A549 (cell line): ENCODE measurements at regions not wholly inside any gene's neighbourhood (a gene's known extent, or its start where the extent isn't known, plus 50 kb on each side); places are given as distances from the start of the nearest gene placed in this dataset.

ENCODE experiments used
- ATAC-seq, 2 experiments: fragments of 200-7000 bp in 1 of 2; fragments of >200 bp in 1 of 2; cut with Nextera tagmentation in 1 of 2; cut with Tn5 transposase in 1 of 2; 3 replicates each; pipeline versions ENCODE4 v1.8.0 to v1.9.1; 2018 to 2020; ENCODE audit warnings: mild to moderate bottlenecking in 1 of 2, moderate library complexity in 1 of 2
- CTCF ChIA-PET: fragments of 300-600 bp; sonication (Branson Sonifier 250); formaldehyde crosslinking; extraction: SDS; loops from one replicate; lab custom pipeline; 2021; ENCODE audit warnings: antibody characterized with exemption, inconsistent platforms; lab: Yijun Ruan, JAX
- POLR2A ChIA-PET: fragments of 350-600 bp; formaldehyde crosslinking; extraction: SDS; loops from one replicate; lab custom pipeline; 2021; ENCODE audit warnings: antibody characterized with exemption, inconsistent platforms; lab: Yijun Ruan, JAX
- DNase-seq, 2 experiments: peaks; one replicate each; pipeline versions ENCODE4 v3.0.0 to v3.0.0-alpha.2; 2011 to 2016; ENCODE audit warnings: low read depth in 1 of 2, low spot score in 1 of 2
- FAIRE-seq: peaks from 2 replicates; lab custom pipeline; 2011; peaks lifted over from hg19 to GRCh38; lab: Jason Lieb, UNC
- H3K27ac ChIP-seq, 2 experiments: fragments of >200 bp; sonication (Bioruptor Twin); formaldehyde crosslinking; 3 replicates each; pipeline ENCODE4 v1.5.1; 2016 to 2017
- H3K4me1 ChIP-seq: fragments of >200 bp; sonication (Bioruptor Twin); formaldehyde crosslinking; 3 replicates; pipeline ENCODE4 v1.6.1; 2016
- H3K4me2 ChIP-seq: fragments of >200 bp; sonication (Bioruptor Twin); formaldehyde crosslinking; 3 replicates; pipeline ENCODE4 v1.6.1; 2016
- H3K4me3 ChIP-seq: fragments of >200 bp; sonication (Bioruptor Twin); formaldehyde crosslinking; 3 replicates; pipeline ENCODE4 v1.5.1; 2016
- H3K9me3 ChIP-seq: fragments of >200 bp; sonication (Bioruptor Twin); formaldehyde crosslinking; 3 replicates; pipeline ENCODE4 v1.6.1; 2016
- BHLHE40 ChIP-seq: IDR thresholded peaks from 2 replicates; pipeline ENCODE4 v1.6.1; 2012; ENCODE audit warnings: low read depth, low read length, inconsistent platforms
- CEBPB ChIP-seq, 2 experiments: fragments of >200 bp in 1 of 2; sonication (Bioruptor Twin) in 1 of 2; formaldehyde crosslinking in 1 of 2; IDR thresholded peaks; 2 replicates each; pipeline ENCODE4 v1.6.1; 2012 to 2016
- CHD4 ChIP-seq: fragments of 200-600 bp; sonication (generic); IDR thresholded peaks from 2 replicates; pipeline ENCODE4 v1.6.1; 2016; ENCODE audit warnings: antibody characterized with exemption, mild to moderate bottlenecking, borderline replicate concordance
- EHMT2 ChIP-seq: fragments of 200-600 bp; sonication (generic); IDR thresholded peaks from 2 replicates; pipeline ENCODE4 v1.6.1; 2016; ENCODE audit warnings: antibody characterized with exemption, low read depth, mild to moderate bottlenecking, moderate library complexity
- FOSL2 ChIP-seq, 2 experiments: fragments of 450-650 bp in 1 of 2; fragments of >200 bp in 1 of 2; sonication (Bioruptor Twin) in 1 of 2; formaldehyde crosslinking; IDR thresholded peaks; 2 replicates each; pipeline versions ENCODE4 v1.5.0 to v1.6.1; 2016 to 2020; ENCODE audit warnings: mild to moderate bottlenecking in 1 of 2, moderate library complexity in 1 of 2
- GATA3 ChIP-seq: IDR thresholded peaks from 2 replicates; pipeline ENCODE4 v1.6.1; 2012; ENCODE audit warnings: borderline replicate concordance
- HDAC2 ChIP-seq: fragments of 200-600 bp; sonication (generic); IDR thresholded peaks from 2 replicates; pipeline ENCODE4 v1.6.1; 2016
- JUN ChIP-seq, 2 experiments: fragments of >200 bp; sonication (Bioruptor Twin); formaldehyde crosslinking; IDR thresholded peaks; 2 replicates in 1 of 2; 3 replicates in 1 of 2; pipeline ENCODE4 v1.6.1; 2016 to 2017
- NFE2L2 ChIP-seq: fragments of 150-350 bp; conservative IDR thresholded peaks from 2 replicates; pipeline ENCODE4 v1.6.1; 2014; ENCODE audit warnings: low read length
- PHF8 ChIP-seq: fragments of 200-600 bp; sonication (generic); IDR thresholded peaks from 2 replicates; pipeline ENCODE4 v1.6.1; 2016; ENCODE audit warnings: low read depth, mild to moderate bottlenecking, antibody characterized with exemption, moderate library complexity, borderline replicate concordance
- RARB ChIP-seq: fragments of 250-450 bp; sonication (Bioruptor Pico); IDR thresholded peaks from 2 replicates; pipeline ENCODE4 v1.8.0; 2021; ENCODE audit warnings: mild to moderate bottlenecking, moderate library complexity
- SREBF2 ChIP-seq: fragments of 450-650 bp; IDR thresholded peaks from 2 replicates; pipeline ENCODE4 v1.6.1; 2014; ENCODE audit warnings: mild to moderate bottlenecking, moderate library complexity
- TFCP2L1 ChIP-seq: fragments of 250-450 bp; sonication (Bioruptor Pico); IDR thresholded peaks from 2 replicates; pipeline ENCODE4 v1.5.0; 2021; ENCODE audit warnings: mild to moderate bottlenecking
- TP53 ChIP-seq: fragments of 250-450 bp; sonication (Bioruptor Pico); IDR thresholded peaks from 2 replicates; pipeline ENCODE4 v1.5.0; 2021; ENCODE audit warnings: mild to moderate bottlenecking, moderate library complexity
- WGBS: methylation state at CpG from one replicate; pipeline ENCODE4 v1.1.6; 2017; ENCODE audit errors: missing lambda C conversion rate; 5-methylcytosine and 5-hydroxymethylcytosine counted together
- TF ChIP-seq, protein P1 (sequence below): fragments of 450-650 bp; IDR thresholded peaks from 2 replicates; pipeline ENCODE4 v1.6.1; 2014; ENCODE audit warnings: antibody characterized with exemption
- TF ChIP-seq, protein P2 (sequence below): fragments of 200-600 bp; sonication (generic); IDR thresholded peaks from 2 replicates; pipeline ENCODE4 v1.6.1; 2016; ENCODE audit warnings: antibody characterized with exemption, mild to moderate bottlenecking, moderate library complexity
- TF ChIP-seq, protein P3 (sequence below): IDR thresholded peaks from 2 replicates; pipeline ENCODE4 v1.6.1; 2012

DNA sequence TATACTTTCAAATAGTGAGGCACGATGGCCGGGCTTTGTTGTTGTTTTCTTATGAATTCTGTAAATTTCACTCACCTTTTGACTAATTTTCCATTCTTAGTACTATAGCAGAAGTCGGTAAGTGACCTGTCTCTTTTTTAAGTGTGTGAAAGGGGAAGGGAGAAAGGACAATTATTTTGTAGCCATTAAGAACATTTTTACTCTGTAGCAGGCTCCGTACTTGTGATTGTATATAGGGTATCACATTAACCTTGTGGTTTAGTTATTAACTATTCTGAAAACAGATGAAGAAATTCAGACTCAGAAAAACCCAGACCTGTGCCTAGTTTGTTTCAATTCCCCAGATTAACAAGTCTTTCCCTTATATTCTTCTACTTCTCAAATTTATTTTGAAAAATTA, 78.7 kb downstream of the CASP12 start:
- DNase-seq = no peak
- Histone ChIP-seq H3K9me3 (no peaks in the 10 kb centered on the region), H3K4me1 (no peaks in the 10 kb centered on the region), H3K27ac (no peak overlapping the region), H3K4me2 (no peak overlapping the region), H3K4me3 (no peak overlapping the region)
- WGBS = 20% methylated on average over 4 of the region's 4 CpGs
- ATAC-seq = no peak
- no peak for FAIRE-seq
- TF ChIP-seq JUN (IDR thresholded peaks at IDR 0.05) = no peak
- ChIA-PET POLR2A (no interaction called here), CTCF (no interaction called here)

DNA sequence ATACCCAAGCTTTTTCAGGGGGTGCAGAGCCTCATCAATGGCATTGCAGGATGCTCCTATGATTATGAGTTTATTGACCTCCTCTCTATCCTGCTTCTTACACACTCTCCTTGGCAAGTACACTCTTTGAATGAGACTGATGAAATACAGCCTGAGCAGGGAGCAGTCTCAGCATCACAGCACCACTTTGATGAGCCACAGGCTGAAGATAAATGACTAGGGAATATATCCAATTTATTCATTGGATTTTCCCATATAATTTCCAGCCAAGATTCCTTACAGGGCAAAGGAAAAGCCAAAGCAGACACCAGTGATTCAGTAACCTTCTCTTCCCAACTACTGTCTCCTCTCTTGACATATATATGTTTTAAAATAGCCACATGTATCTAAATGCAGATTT, 79.2 kb downstream of the CASP12 start:
- no peak overlapping the region for H3K4me2 ChIP-seq
- H3K4me3 ChIP-seq = no peak overlapping the region
- TF ChIP-seq TFCP2L1 (CRISPR knock-in tag) = no peak
- TF ChIP-seq CEBPB (IDR thresholded peaks at IDR 0.05) = no peak
- TF ChIP-seq, protein P1, sequence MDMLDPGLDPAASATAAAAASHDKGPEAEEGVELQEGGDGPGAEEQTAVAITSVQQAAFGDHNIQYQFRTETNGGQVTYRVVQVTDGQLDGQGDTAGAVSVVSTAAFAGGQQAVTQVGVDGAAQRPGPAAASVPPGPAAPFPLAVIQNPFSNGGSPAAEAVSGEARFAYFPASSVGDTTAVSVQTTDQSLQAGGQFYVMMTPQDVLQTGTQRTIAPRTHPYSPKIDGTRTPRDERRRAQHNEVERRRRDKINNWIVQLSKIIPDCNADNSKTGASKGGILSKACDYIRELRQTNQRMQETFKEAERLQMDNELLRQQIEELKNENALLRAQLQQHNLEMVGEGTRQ = no peak
- no peaks in the 10 kb centered on the region for H3K4me1 ChIP-seq
- ATAC-seq (no peak), DNase-seq (no peak), FAIRE-seq (no peak)
- no peaks in the 10 kb centered on the region for H3K9me3 ChIP-seq
- H3K27ac ChIP-seq = no peak overlapping the region
- CTCF ChIA-PET = interaction anchor here (0.6 kb wide), 1 partner anchor 480 kb away, joined by 3 read pairs; no protein-coding TSS in a partner anchor
- POLR2A ChIA-PET = no interaction called here

DNA sequence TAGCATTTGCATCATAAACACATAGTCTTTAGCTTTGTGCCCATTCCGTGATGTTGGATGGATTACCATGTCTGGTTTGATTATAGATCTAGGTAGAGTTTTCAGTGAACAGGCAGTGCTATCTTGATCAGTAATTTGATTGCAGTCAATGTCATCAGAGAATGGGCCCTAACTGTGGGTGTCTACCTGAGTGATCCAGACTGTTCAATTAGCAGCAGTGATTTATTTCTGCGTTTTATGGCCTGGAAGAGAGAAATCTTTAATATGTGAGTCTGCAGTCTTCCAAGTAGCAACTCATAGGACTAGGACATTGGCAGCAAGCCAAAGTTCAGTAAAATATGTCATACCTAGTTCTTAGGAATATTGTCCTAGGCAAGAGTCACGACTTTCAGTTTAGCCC, 80.3 kb downstream of the CASP12 start:
- Histone ChIP-seq H3K4me1 (no peaks in the 10 kb centered on the region), H3K4me3 (no peak overlapping the region), H3K9me3 (no peaks in the 10 kb centered on the region), H3K27ac (no peak overlapping the region), H3K4me2 (no peak overlapping the region)
- FAIRE-seq (no peak), ATAC-seq (no peak), DNase-seq (no peak)
- no peak for TF ChIP-seq NFE2L2
- TF ChIP-seq, protein P1 = no peak
- no peak for TF ChIP-seq TP53 (CRISPR knock-in tag)
- no peak for TF ChIP-seq TFCP2L1 (CRISPR knock-in tag)
- TF ChIP-seq, protein P2, sequence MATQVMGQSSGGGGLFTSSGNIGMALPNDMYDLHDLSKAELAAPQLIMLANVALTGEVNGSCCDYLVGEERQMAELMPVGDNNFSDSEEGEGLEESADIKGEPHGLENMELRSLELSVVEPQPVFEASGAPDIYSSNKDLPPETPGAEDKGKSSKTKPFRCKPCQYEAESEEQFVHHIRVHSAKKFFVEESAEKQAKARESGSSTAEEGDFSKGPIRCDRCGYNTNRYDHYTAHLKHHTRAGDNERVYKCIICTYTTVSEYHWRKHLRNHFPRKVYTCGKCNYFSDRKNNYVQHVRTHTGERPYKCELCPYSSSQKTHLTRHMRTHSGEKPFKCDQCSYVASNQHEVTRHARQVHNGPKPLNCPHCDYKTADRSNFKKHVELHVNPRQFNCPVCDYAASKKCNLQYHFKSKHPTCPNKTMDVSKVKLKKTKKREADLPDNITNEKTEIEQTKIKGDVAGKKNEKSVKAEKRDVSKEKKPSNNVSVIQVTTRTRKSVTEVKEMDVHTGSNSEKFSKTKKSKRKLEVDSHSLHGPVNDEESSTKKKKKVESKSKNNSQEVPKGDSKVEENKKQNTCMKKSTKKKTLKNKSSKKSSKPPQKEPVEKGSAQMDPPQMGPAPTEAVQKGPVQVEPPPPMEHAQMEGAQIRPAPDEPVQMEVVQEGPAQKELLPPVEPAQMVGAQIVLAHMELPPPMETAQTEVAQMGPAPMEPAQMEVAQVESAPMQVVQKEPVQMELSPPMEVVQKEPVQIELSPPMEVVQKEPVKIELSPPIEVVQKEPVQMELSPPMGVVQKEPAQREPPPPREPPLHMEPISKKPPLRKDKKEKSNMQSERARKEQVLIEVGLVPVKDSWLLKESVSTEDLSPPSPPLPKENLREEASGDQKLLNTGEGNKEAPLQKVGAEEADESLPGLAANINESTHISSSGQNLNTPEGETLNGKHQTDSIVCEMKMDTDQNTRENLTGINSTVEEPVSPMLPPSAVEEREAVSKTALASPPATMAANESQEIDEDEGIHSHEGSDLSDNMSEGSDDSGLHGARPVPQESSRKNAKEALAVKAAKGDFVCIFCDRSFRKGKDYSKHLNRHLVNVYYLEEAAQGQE = no peak
- no peak for TF ChIP-seq CEBPB (IDR thresholded peaks at IDR 0.05)
- no peak for TF ChIP-seq EHMT2
- TF ChIP-seq BHLHE40 = no peak
- TF ChIP-seq, protein P3, sequence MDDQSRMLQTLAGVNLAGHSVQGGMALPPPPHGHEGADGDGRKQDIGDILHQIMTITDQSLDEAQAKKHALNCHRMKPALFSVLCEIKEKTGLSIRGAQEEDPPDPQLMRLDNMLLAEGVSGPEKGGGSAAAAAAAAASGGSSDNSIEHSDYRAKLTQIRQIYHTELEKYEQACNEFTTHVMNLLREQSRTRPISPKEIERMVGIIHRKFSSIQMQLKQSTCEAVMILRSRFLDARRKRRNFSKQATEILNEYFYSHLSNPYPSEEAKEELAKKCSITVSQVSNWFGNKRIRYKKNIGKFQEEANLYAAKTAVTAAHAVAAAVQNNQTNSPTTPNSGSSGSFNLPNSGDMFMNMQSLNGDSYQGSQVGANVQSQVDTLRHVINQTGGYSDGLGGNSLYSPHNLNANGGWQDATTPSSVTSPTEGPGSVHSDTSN = no peak
- TF ChIP-seq FOSL2 (IDR thresholded peaks at IDR 0.05) = no peak
- no peak for TF ChIP-seq FOSL2 (CRISPR knock-in tag; IDR thresholded peaks at IDR 0.05)
- CTCF ChIA-PET = no interaction called here
- WGBS = 45% methylated on average over 3 of the region's 3 CpGs
- POLR2A ChIA-PET = no interaction called here

DNA sequence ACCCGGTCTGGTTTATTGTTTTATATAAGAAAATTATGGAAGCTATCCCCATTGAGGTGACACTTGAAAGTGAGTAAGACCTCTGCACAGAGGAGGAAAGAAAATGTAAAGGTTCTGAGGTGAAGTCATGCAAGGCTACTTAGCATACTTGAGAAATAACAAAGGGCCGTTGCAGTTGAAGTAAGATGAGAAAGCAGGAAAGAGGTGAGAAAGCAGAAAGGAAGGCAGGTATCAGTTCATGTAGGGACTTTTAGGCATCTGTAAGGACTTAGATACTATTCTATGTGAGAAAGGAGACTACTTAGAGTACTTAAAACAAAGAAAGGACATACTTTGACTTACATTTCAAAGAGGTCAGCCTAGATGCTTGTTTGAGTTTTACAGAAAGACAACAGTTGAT, 84.7 kb downstream of the CASP12 start:
- POLR2A ChIA-PET = no interaction called here
- no peaks in the 10 kb centered on the region for H3K9me3 ChIP-seq
- H3K4me1 ChIP-seq = no peaks in the 10 kb centered on the region
- no peak for ATAC-seq
- no peak overlapping the region for H3K4me2 ChIP-seq
- no peak overlapping the region for H3K27ac ChIP-seq
- TF ChIP-seq PHF8 (no peak), GATA3 (no peak), HDAC2 (no peak), RARB (CRISPR knock-in tag) (no peak), CHD4 (no peak), SREBF2 (no peak)
- TF ChIP-seq, protein P2 = no peak
- H3K4me3 ChIP-seq = no peak overlapping the region
- 40% methylated on average over 2 of the region's 2 CpGs for WGBS
- no peak for DNase-seq
- FAIRE-seq = no peak
- CTCF ChIA-PET = no interaction called here
